ENCODE measurements at regions not wholly inside any gene's neighbourhood (a gene's known extent, or its start where the extent isn't known, plus 50 kb on each side); places are given as distances from the start of the nearest gene placed in this dataset.

DNA sequence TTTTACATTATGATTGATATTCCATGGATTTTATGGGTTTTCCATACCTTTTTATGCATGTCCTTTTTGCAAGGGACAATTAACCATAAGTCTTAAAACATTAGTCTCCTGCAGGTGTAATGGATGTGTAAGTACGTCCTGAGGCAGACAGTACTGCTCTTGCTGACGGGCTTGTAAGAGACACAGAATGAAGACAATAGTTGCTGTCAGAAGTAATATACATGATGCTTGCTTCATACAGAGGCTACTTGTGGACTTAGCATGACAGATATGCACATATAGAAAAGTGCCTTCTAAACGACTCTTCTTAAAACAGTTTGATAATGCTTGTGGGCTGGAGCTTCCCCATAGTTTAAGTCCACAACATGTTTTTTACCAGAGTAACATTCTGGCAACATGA, 182.7 kb downstream of the SPATA31D1 start:
- Histone ChIP-seq H3K9me3 (no peaks in the 10 kb centered on the region), H3K4me3 (no peak overlapping the region), H3K27me3 (no peaks in the 10 kb centered on the region), H3K4me1 (peaks cover 16% of the 10 kb centered on the region), H3K27ac (no peak overlapping the region), H3K36me3 (no peaks in the 10 kb centered on the region)
- no peak for DNase-seq (ENCODE audit: low spot score in 2 of 2)
- 77% methylated on average over 3 of the region's 3 CpGs for WGBS
- TF ChIP-seq POLR2A (IDR thresholded peaks at IDR 0.05) (no peak), EP300 (IDR thresholded peaks at IDR 0.05) (no peak)

DNA sequence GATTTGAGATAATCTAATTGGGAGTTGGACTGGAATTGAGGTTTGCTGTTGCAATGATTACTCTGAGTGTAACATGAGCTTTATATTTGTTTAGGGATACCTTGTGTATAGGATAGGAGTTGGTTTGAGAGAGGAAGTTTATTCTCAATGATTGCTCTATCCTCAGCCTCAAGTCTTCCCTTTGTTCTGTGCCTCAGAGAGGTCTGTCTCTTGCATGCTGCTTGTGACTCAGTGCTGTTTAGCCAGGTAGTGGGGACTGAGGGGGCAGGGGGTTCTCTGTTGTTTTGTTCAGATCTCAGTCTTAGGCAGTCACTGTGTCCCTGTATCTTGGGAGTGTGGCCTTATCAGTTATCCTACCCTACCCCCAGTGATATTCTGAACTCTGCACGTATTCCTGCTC, 192.1 kb downstream of the SPATA31D1 start:
- DNase-seq (ENCODE audit: low spot score in 2 of 2) = no peak
- TF ChIP-seq EP300 (IDR thresholded peaks at IDR 0.05) = no peak
- no peak for TF ChIP-seq POLR2A (IDR thresholded peaks at IDR 0.05)
- TF ChIP-seq POLR2AphosphoS5 (IDR thresholded peaks at IDR 0.05) = no peak
- TF ChIP-seq, protein P1, sequence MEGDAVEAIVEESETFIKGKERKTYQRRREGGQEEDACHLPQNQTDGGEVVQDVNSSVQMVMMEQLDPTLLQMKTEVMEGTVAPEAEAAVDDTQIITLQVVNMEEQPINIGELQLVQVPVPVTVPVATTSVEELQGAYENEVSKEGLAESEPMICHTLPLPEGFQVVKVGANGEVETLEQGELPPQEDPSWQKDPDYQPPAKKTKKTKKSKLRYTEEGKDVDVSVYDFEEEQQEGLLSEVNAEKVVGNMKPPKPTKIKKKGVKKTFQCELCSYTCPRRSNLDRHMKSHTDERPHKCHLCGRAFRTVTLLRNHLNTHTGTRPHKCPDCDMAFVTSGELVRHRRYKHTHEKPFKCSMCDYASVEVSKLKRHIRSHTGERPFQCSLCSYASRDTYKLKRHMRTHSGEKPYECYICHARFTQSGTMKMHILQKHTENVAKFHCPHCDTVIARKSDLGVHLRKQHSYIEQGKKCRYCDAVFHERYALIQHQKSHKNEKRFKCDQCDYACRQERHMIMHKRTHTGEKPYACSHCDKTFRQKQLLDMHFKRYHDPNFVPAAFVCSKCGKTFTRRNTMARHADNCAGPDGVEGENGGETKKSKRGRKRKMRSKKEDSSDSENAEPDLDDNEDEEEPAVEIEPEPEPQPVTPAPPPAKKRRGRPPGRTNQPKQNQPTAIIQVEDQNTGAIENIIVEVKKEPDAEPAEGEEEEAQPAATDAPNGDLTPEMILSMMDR (IDR thresholded peaks at IDR 0.05) = no peak
- no peak overlapping the region for H3K4me3 ChIP-seq
- H3K9me3 ChIP-seq = no peaks in the 10 kb centered on the region
- H3K27ac ChIP-seq = no peak overlapping the region
- H3K27me3 ChIP-seq = no peaks in the 10 kb centered on the region
- H3K4me1 ChIP-seq = no peaks in the 10 kb centered on the region
- 84% methylated on average over 1 of the region's 1 CpG for WGBS
- H3K36me3 ChIP-seq = no peaks in the 10 kb centered on the region

DNA sequence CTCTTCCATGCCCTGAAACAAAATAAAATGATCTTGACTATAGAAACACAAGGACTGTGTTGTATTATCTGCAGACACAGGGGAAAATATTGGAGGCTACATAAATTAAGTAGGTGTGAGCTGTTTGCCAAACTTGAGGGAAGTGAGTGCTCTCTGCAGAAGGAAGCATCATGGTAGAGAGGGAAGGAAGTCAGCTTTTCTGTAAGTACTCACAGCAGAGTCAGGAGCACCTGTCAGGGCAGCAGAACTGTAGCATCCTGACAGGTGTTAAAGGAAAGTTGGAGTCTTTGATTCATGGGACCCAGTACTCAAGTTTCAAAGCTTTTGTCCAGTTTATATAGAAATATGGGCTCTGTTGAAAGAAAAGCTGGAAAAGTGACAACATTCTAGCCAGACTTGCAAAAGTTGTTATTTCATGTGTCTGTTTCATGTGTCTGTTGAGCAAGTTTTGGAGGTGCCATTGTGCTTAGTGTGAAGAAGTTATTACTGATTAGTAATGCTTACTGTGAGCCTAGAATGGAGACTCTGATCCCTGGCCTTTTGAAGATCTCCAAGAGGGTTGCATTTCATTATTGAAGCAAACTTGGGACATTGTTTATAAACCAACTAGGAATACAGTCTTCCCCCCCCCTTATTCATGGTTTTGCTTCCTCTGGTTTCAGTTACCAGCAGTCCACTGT, 194.7 kb downstream of the SPATA31D1 start:
- Histone ChIP-seq H3K9me3 (no peaks in the 10 kb centered on the region), H3K4me3 (no peak overlapping the region), H3K36me3 (no peaks in the 10 kb centered on the region), H3K4me1 (no peaks in the 10 kb centered on the region), H3K27me3 (no peaks in the 10 kb centered on the region), H3K27ac (no peak overlapping the region)
- TF ChIP-seq EP300 (IDR thresholded peaks at IDR 0.05) (no peak), POLR2AphosphoS5 (IDR thresholded peaks at IDR 0.05) (no peak), POLR2A (IDR thresholded peaks at IDR 0.05) (no peak)
- TF ChIP-seq, protein P1 (IDR thresholded peaks at IDR 0.05) = no peak
- DNase-seq (ENCODE audit: low spot score in 2 of 2) = no peak

DNA sequence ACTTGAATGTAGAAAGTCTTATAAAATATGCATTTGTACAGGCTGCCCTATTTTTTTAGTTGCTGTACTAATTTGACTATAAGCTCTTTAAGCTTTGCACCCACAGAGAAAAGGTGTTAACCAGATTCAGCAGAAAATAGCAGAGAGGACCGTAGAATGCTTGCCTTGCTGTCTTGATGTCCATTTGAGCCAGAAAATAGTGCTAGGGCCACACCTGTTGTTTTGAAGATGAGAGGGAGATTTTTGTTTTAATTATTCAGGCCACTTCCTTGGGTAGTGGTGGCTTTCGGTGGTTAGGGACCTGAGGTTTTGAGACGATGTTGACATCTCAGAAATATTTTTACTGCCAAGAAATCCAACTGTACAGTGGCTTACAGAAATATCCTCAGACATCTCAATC, 196.0 kb downstream of the SPATA31D1 start:
- H3K27ac ChIP-seq = no peak overlapping the region
- TF ChIP-seq, protein P1 (IDR thresholded peaks at IDR 0.05) = no peak
- TF ChIP-seq POLR2AphosphoS5 (IDR thresholded peaks at IDR 0.05) = no peak
- TF ChIP-seq EP300 (IDR thresholded peaks at IDR 0.05) = no peak
- no peak for TF ChIP-seq POLR2A (IDR thresholded peaks at IDR 0.05)
- no peaks in the 10 kb centered on the region for H3K9me3 ChIP-seq
- no peaks in the 10 kb centered on the region for H3K36me3 ChIP-seq
- no peaks in the 10 kb centered on the region for H3K27me3 ChIP-seq
- H3K4me1 ChIP-seq = no peaks in the 10 kb centered on the region
- DNase-seq (ENCODE audit: low spot score in 2 of 2) = no peak
- WGBS = 79% methylated on average over 3 of the region's 3 CpGs
- no peak overlapping the region for H3K4me3 ChIP-seq

DNA sequence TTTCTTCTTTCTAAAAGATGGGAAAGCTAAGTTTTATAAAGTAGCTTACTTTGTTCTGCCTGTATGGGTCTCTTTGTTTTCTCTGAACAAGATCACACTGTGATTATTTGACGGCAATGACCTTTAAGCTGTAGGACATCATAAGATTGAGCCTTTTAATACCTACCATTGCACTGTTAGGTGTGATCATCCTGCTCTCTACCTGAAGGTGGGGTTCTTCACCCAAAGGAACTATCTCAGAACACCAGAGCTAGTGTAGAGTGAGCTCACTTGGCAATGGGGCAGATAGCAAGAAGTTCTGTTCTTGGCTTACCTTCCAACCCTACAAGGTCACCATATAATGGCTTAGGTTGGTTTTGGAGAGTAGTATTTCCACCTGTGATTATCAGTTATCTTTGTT, 200.2 kb downstream of the SPATA31D1 start:
- no peak overlapping the region for H3K27ac ChIP-seq
- H3K27me3 ChIP-seq = no peaks in the 10 kb centered on the region
- 94% methylated on average over 1 of the region's 1 CpG for WGBS
- no peaks in the 10 kb centered on the region for H3K9me3 ChIP-seq
- H3K36me3 ChIP-seq = no peaks in the 10 kb centered on the region
- TF ChIP-seq POLR2AphosphoS5 (IDR thresholded peaks at IDR 0.05) = no peak
- no peak for TF ChIP-seq POLR2A (IDR thresholded peaks at IDR 0.05)
- TF ChIP-seq, protein P1 (IDR thresholded peaks at IDR 0.05) = no peak
- no peak for TF ChIP-seq EP300 (IDR thresholded peaks at IDR 0.05)
- DNase-seq (ENCODE audit: low spot score in 2 of 2) = no peak
- H3K4me3 ChIP-seq = no peak overlapping the region
- H3K4me1 ChIP-seq = no peaks in the 10 kb centered on the region

Measured in suprapubic skin (tissue), 4 donors.